HL-60 (cell line): ENCODE measurements at regions not wholly inside any gene's neighbourhood (a gene's known extent, or its start where the extent isn't known, plus 50 kb on each side); places are given as distances from the start of the nearest gene placed in this dataset.

Source experiments
- POLR2AphosphoS5 ChIP-seq: IDR thresholded peaks from 2 replicates; pipeline ENCODE4 v1.6.1; 2012; ENCODE audit warnings: low read depth
- REST ChIP-seq: IDR thresholded peaks from 2 replicates; pipeline ENCODE4 v1.6.1; 2012; ENCODE audit warnings: low read depth; ENCODE audit not compliant: insufficient replicate concordance
- TF ChIP-seq, protein P1 (sequence below): IDR thresholded peaks from one replicate; pipeline ENCODE4 v1.5.1; 2011; ENCODE audit warnings: low read length, control low read depth, inconsistent platforms; ENCODE audit not compliant: insufficient read depth

- TF ChIP-seq POLR2AphosphoS5 (no peak), REST (no peak)
- TF ChIP-seq, protein P1, sequence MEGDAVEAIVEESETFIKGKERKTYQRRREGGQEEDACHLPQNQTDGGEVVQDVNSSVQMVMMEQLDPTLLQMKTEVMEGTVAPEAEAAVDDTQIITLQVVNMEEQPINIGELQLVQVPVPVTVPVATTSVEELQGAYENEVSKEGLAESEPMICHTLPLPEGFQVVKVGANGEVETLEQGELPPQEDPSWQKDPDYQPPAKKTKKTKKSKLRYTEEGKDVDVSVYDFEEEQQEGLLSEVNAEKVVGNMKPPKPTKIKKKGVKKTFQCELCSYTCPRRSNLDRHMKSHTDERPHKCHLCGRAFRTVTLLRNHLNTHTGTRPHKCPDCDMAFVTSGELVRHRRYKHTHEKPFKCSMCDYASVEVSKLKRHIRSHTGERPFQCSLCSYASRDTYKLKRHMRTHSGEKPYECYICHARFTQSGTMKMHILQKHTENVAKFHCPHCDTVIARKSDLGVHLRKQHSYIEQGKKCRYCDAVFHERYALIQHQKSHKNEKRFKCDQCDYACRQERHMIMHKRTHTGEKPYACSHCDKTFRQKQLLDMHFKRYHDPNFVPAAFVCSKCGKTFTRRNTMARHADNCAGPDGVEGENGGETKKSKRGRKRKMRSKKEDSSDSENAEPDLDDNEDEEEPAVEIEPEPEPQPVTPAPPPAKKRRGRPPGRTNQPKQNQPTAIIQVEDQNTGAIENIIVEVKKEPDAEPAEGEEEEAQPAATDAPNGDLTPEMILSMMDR = no peak
Measured at GRCh38 chrX:125846271-125846670, 319.8 kb downstream of the DCAF12L2 start.
